ENCODE measurements at regions not wholly inside any gene's neighbourhood (a gene's known extent, or its start where the extent isn't known, plus 50 kb on each side); places are given as distances from the start of the nearest gene placed in this dataset.

GRCh38 chr15:29883126-29883525, 60.9 kb upstream of the TJP1 start:
- no peak for TF ChIP-seq CTCF (IDR thresholded peaks at IDR 0.05; ENCODE audit: low read depth, low read length)
- DNase-seq (ENCODE audit: low read depth, low spot score): no peak
- H3K4me3 ChIP-seq (ENCODE audit: low read depth, low read length): no peak overlapping the region
- in situ Hi-C loops (cut with HindIII; ENCODE audit: low sequenced_read_pairs): no loop called here

GRCh38 chr15:29880886-29881285, 58.6 kb upstream of the TJP1 start:
- in situ Hi-C loops (cut with HindIII; ENCODE audit: low sequenced_read_pairs): no loop called here
- DNase-seq (ENCODE audit: low read depth, low spot score): no peak
- H3K4me3 ChIP-seq (ENCODE audit: low read depth, low read length): no peak overlapping the region
- no peak for TF ChIP-seq CTCF (IDR thresholded peaks at IDR 0.05; ENCODE audit: low read depth, low read length)

- no peak for TF ChIP-seq CTCF (IDR thresholded peaks at IDR 0.05; ENCODE audit: low read depth, low read length)
- no peak overlapping the region for H3K4me3 ChIP-seq (ENCODE audit: low read depth, low read length)
- DNase-seq (ENCODE audit: low read depth, low spot score): no peak
- in situ Hi-C loops (cut with HindIII; ENCODE audit: low sequenced_read_pairs): no loop called here
Measured at GRCh38 chr15:29880341-29880740, 58.1 kb upstream of the TJP1 start.

GRCh38 chr15:29874977-29875376, 52.7 kb upstream of the TJP1 start:
- DNase-seq (ENCODE audit: low read depth, low spot score): no peak
- TF ChIP-seq CTCF (IDR thresholded peaks at IDR 0.05; ENCODE audit: low read depth, low read length): no peak
- no peak overlapping the region for H3K4me3 ChIP-seq (ENCODE audit: low read depth, low read length)
- in situ Hi-C loops (cut with HindIII; ENCODE audit: low sequenced_read_pairs): no loop called here

GRCh38 chr15:29873947-29874411, 51.7 kb upstream of the TJP1 start:
- no peak for DNase-seq (ENCODE audit: low read depth, low spot score)
- in situ Hi-C loops (cut with HindIII; ENCODE audit: low sequenced_read_pairs): no loop called here
- no peak for TF ChIP-seq CTCF (IDR thresholded peaks at IDR 0.05; ENCODE audit: low read depth, low read length)
- no peak overlapping the region for H3K4me3 ChIP-seq (ENCODE audit: low read depth, low read length)

- no peak overlapping the region for H3K4me3 ChIP-seq (ENCODE audit: low read depth, low read length)
- TF ChIP-seq CTCF (IDR thresholded peaks at IDR 0.05; ENCODE audit: low read depth, low read length): no peak
- in situ Hi-C loops (cut with HindIII; ENCODE audit: low sequenced_read_pairs): no loop called here
- DNase-seq (ENCODE audit: low read depth, low spot score): no peak
Measured at GRCh38 chr15:29873264-29873663, 51.0 kb upstream of the TJP1 start.

- TF ChIP-seq CTCF (IDR thresholded peaks at IDR 0.05; ENCODE audit: low read depth, low read length): no peak
- DNase-seq (ENCODE audit: low read depth, low spot score): no peak
- H3K4me3 ChIP-seq (ENCODE audit: low read depth, low read length): no peak overlapping the region
- in situ Hi-C loops (cut with HindIII; ENCODE audit: low sequenced_read_pairs): no loop called here
Measured at GRCh38 chr15:29872716-29873115, 50.4 kb upstream of the TJP1 start.

Measured in astrocyte of the spinal cord (primary cell).